IMR-90 (cell line): ENCODE measurements at regions not wholly inside any gene's neighbourhood (a gene's known extent, or its start where the extent isn't known, plus 50 kb on each side); places are given as distances from the start of the nearest gene placed in this dataset.

Experiments used
- ATAC-seq: fragments of 200-7000 bp; cut with Tn5 transposase; 2 replicates; pipeline ENCODE4 v1.9.1; 2020; ENCODE audit warnings: low read depth, mild to moderate bottlenecking, moderate library complexity
- BruUV-seq: library from RNA; stranded (reverse); fragments of 400-500 nt; replicated peaks from 2 replicates; lab custom pipeline; 2021; lab: Mats Ljungman, UMichigan
- CTCF ChIA-PET: fragments of 300-600 bp; formaldehyde crosslinking; extraction: SDS; loops from one replicate; lab custom pipeline; 2021; ENCODE audit warnings: antibody characterized with exemption; lab: Yijun Ruan, JAX
- POLR2A ChIA-PET: fragments of 300-600 bp; sonication (Branson Sonifier 250); formaldehyde crosslinking; loops from one replicate; lab custom pipeline; 2022; ENCODE audit warnings: antibody characterized with exemption; ENCODE audit not compliant: unreplicated experiment; lab: Charles Lee
- DNase-seq: peaks from one replicate; pipeline ENCODE4 v3.0.0; 2013
- H2AFZ ChIP-seq: replicated peaks from 2 replicates; pipeline ENCODE3; 2013; ENCODE audit warnings: low read length, mild to moderate bottlenecking; ENCODE audit not compliant: poor library complexity
- H2AK5ac ChIP-seq: 2 replicates; pipeline ENCODE4 v1.6.1; 2013; ENCODE audit warnings: low read depth, low read length, inconsistent platforms
- H2AK9ac ChIP-seq: replicated peaks from 2 replicates; pipeline ENCODE3; 2013; ENCODE audit warnings: mild to moderate bottlenecking, low read depth, low read length, moderate library complexity; ENCODE audit not compliant: poor library complexity
- H2BK120ac ChIP-seq: 2 replicates; pipeline ENCODE4 v1.6.1; 2013; ENCODE audit warnings: low read depth, low read length, inconsistent platforms
- H2BK15ac ChIP-seq: 3 replicates; pipeline ENCODE4 v1.6.1; 2013; ENCODE audit warnings: low read depth, low read length, inconsistent platforms
- H2BK20ac ChIP-seq: 2 replicates; pipeline ENCODE4 v1.6.1; 2013; ENCODE audit warnings: low read depth, mild to moderate bottlenecking, inconsistent platforms, low read length, moderate library complexity
- H2BK5ac ChIP-seq: 2 replicates; pipeline ENCODE4 v1.6.1; 2013; ENCODE audit warnings: mild to moderate bottlenecking, low read depth, low read length, inconsistent platforms; ENCODE audit not compliant: poor library complexity, severe bottlenecking
- H3K14ac ChIP-seq: replicated peaks from 2 replicates; pipeline ENCODE4 v1.6.1; 2013; ENCODE audit warnings: low read depth, low read length, inconsistent platforms
- H3K18ac ChIP-seq: 2 replicates; pipeline ENCODE4 v1.6.1; 2013; ENCODE audit warnings: low read depth, low read length, control low read depth
- H3K23ac ChIP-seq: 2 replicates; pipeline ENCODE4 v1.6.1; 2013; ENCODE audit warnings: low read depth, low read length, inconsistent platforms
- H3K27ac ChIP-seq: 2 replicates; pipeline ENCODE4 v1.5.1; 2013; ENCODE audit warnings: mild to moderate bottlenecking, control low read depth, low read length; ENCODE audit not compliant: insufficient read depth
- H3K27me3 ChIP-seq: 2 replicates; pipeline ENCODE4 v1.6.1; 2013; ENCODE audit warnings: low read length; ENCODE audit not compliant: control insufficient read depth, insufficient read depth
- H3K36me3 ChIP-seq: 2 replicates; pipeline ENCODE4 v1.6.1; 2013; ENCODE audit warnings: low read length, mixed read lengths; ENCODE audit not compliant: control insufficient read depth, insufficient read depth
- H3K4ac ChIP-seq: 2 replicates; pipeline ENCODE4 v1.6.1; 2013; ENCODE audit warnings: low read depth, low read length, inconsistent platforms
- H3K4me1 ChIP-seq: 2 replicates; pipeline ENCODE4 v1.6.1; 2013; ENCODE audit warnings: low read length, mixed read lengths; ENCODE audit not compliant: control insufficient read depth, insufficient read depth
- H3K4me2 ChIP-seq: 2 replicates; pipeline ENCODE4 v1.6.1; 2013; ENCODE audit warnings: low read depth, mild to moderate bottlenecking, control low read depth, low read length, moderate library complexity
- H3K4me3 ChIP-seq: 2 replicates; pipeline ENCODE4 v1.5.1; 2013; ENCODE audit warnings: low read depth, mild to moderate bottlenecking, control low read depth, low read length, moderate library complexity; ENCODE audit not compliant: insufficient read depth
- H3K56ac ChIP-seq: 2 replicates; pipeline ENCODE4 v1.6.1; 2013; ENCODE audit warnings: low read length, inconsistent platforms; ENCODE audit not compliant: insufficient read depth; ENCODE audit errors: extremely low read depth
- H3K79me1 ChIP-seq, 2 experiments: 2 replicates each; pipeline ENCODE4 v1.6.1; 2013; ENCODE audit warnings: low read length in 2 of 2, inconsistent platforms in 1 of 2, low read depth in 1 of 2
- H3K9ac ChIP-seq: 2 replicates; pipeline ENCODE4 v1.6.1; 2013; ENCODE audit warnings: low read depth, low read length, control low read depth
- H3K9me1 ChIP-seq: 2 replicates; pipeline ENCODE4 v1.6.1; 2013; ENCODE audit warnings: low read length, inconsistent platforms; ENCODE audit not compliant: insufficient read depth
- H3K9me3 ChIP-seq: 2 replicates; pipeline ENCODE4 v1.6.1; 2013; ENCODE audit warnings: low read length; ENCODE audit not compliant: control insufficient read depth, insufficient read depth
- H4K20me1 ChIP-seq: 2 replicates; pipeline ENCODE4 v1.6.1; 2013; ENCODE audit warnings: low read length, inconsistent platforms; ENCODE audit not compliant: insufficient read depth
- H4K5ac ChIP-seq: 2 replicates; pipeline ENCODE4 v1.6.1; 2013; ENCODE audit warnings: mild to moderate bottlenecking, low read depth, low read length, control low read depth
- H4K8ac ChIP-seq, 2 experiments: 2 replicates each; pipeline ENCODE4 v1.6.1; 2013; ENCODE audit warnings: low read depth in 2 of 2, low read length in 2 of 2, control low read depth in 1 of 2, inconsistent platforms in 1 of 2
- H4K91ac ChIP-seq: 2 replicates; pipeline ENCODE4 v1.6.1; 2013; ENCODE audit warnings: low read depth, low read length, inconsistent platforms; ENCODE audit not compliant: insufficient read depth
- BHLHE40 ChIP-seq: fragments of 150-350 bp; IDR thresholded peaks from 2 replicates; pipeline ENCODE4 v1.6.1; 2016; ENCODE audit warnings: mild to moderate bottlenecking, low read depth, low read length
- CEBPB ChIP-seq: IDR thresholded peaks from 2 replicates; pipeline ENCODE4 v1.6.1; 2012; ENCODE audit warnings: low read depth, low read length, improper control_type of control experiment
- CHD1 ChIP-seq: IDR thresholded peaks from 2 replicates; pipeline ENCODE4 v1.6.1; 2012; ENCODE audit warnings: low read depth, low read length, improper control_type of control experiment
- ELK1 ChIP-seq: fragments of 150-350 bp; IDR thresholded peaks from 2 replicates; pipeline ENCODE4 v1.6.1; 2016; ENCODE audit warnings: low read depth, mild to moderate bottlenecking, low read length, moderate library complexity, borderline replicate concordance
- FOS ChIP-seq: fragments of 150-350 bp; IDR thresholded peaks from 2 replicates; pipeline ENCODE4 v1.6.1; 2016; ENCODE audit warnings: low read depth, low read length
- MAFK ChIP-seq: IDR thresholded peaks from 2 replicates; pipeline ENCODE4 v1.6.1; 2012; ENCODE audit warnings: low read depth, low read length, improper control_type of control experiment
- MAZ ChIP-seq: IDR thresholded peaks from 2 replicates; pipeline ENCODE4 v1.6.1; 2012; ENCODE audit warnings: low read depth, mild to moderate bottlenecking, low read length, improper control_type of control experiment, moderate library complexity, borderline replicate concordance
- MXI1 ChIP-seq: IDR thresholded peaks from 2 replicates; pipeline ENCODE4 v1.6.1; 2012; ENCODE audit warnings: low read depth, mild to moderate bottlenecking, low read length, moderate library complexity, borderline replicate concordance
- NFE2L2 ChIP-seq: fragments of 150-350 bp; IDR thresholded peaks from 2 replicates; pipeline ENCODE4 v1.6.1; 2016; ENCODE audit warnings: low read depth, mild to moderate bottlenecking, low read length
- POLR2A ChIP-seq: IDR thresholded peaks from 2 replicates; pipeline ENCODE4 v1.6.1; 2012; ENCODE audit warnings: mild to moderate bottlenecking, low read depth, low read length
- RAD21 ChIP-seq: IDR thresholded peaks from 2 replicates; pipeline ENCODE4 v1.6.1; 2012; ENCODE audit warnings: low read length, improper control_type of control experiment
- RCOR1 ChIP-seq: IDR thresholded peaks from 2 replicates; pipeline ENCODE4 v1.6.1; 2012; ENCODE audit warnings: mild to moderate bottlenecking, low read length, improper control_type of control experiment; ENCODE audit not compliant: insufficient replicate concordance
- RFX5 ChIP-seq: IDR thresholded peaks from 2 replicates; pipeline ENCODE4 v1.8.0; 2012; ENCODE audit warnings: low read depth, mild to moderate bottlenecking, low read length, moderate library complexity
- SMC3 ChIP-seq: fragments of 150-350 bp; IDR thresholded peaks from 2 replicates; pipeline ENCODE4 v1.6.1; 2016; ENCODE audit warnings: low read depth, mild to moderate bottlenecking, antibody characterized with exemption, low read length, moderate library complexity
- USF2 ChIP-seq: fragments of 150-350 bp; IDR thresholded peaks from 2 replicates; pipeline ENCODE4 v1.6.1; 2017; ENCODE audit warnings: mild to moderate bottlenecking, antibody characterized with exemption, low read length, low read depth
- WGBS, 2 experiments: methylation state at CpG; one replicate each; pipeline versions ENCODE4 v1.1.5 to v1.1.7; 2013; ENCODE audit warnings: missing lambda C conversion rate in 2 of 2; ENCODE audit not compliant: insufficient read length in 1 of 2; ENCODE audit errors: extremely low coverage in 2 of 2; 5-methylcytosine and 5-hydroxymethylcytosine counted together
- dilution Hi-C: fragments of 300-500 bp; cut with HindIII; formaldehyde crosslinking; loops from one replicate; pipeline ENCODE4 v1.14.3; 2018; ENCODE audit warnings: low sequenced_read_pairs; ENCODE audit not compliant: unreplicated experiment
- in situ Hi-C: fragments of 300-500 bp; cut with MboI; formaldehyde crosslinking; loops from 3 replicates; pipeline ENCODE4 v1.14.3; 2019; ENCODE audit warnings: low sequenced_read_pairs, inconsistent platforms, mixed read lengths
- intact Hi-C: fragments of 100-400 bp; cut with micrococcal nuclease; formaldehyde crosslinking; loops from 2 replicates; pipeline ENCODE4 v1.10.0; 2022
- TF ChIP-seq, protein P1 (sequence below): conservative IDR thresholded peaks from 2 replicates; pipeline ENCODE4 v1.5.1; 2012; ENCODE audit warnings: mild to moderate bottlenecking, low read depth, low read length, improper control_type of control experiment

- in situ Hi-C loops, result no loop called here
- dilution Hi-C loops, result no loop called here
Observed at GRCh38 chr4:141415651-141416050, 195.0 kb downstream of the ZNF330 start.

More at GRCh38 chr4:141415651-141416050, 195.0 kb downstream of the ZNF330 start:
- H3K14ac ChIP-seq, result no peak overlapping the region
- peak; percentile 31 for ATAC-seq
- H2AK5ac ChIP-seq, result no peak overlapping the region
- no TSS peak for BruUV-seq
- CTCF ChIA-PET, result interaction anchor here (0.6 kb wide), 1 partner anchor 178 kb away, joined by 3 read pairs; no protein-coding TSS in a partner anchor
- H3K4me1 ChIP-seq, result peaks cover 15% of the 10 kb centered on the region
- peak overlapping the region in 1 of 2 experiments; percentile 29; a peak in 1 of 4 replicates for H4K8ac ChIP-seq
- H3K27me3 ChIP-seq, result no peaks in the 10 kb centered on the region
- H3K4ac ChIP-seq, result no peak overlapping the region
- intact Hi-C loops, result no loop called here
- H3K79me1 ChIP-seq, result no peaks in the 10 kb centered on the region
- H3K4me2 ChIP-seq, result no peak overlapping the region; the same call in 1 of the 2 replicates
- H2AFZ ChIP-seq, result no peak overlapping the region
- H3K27ac ChIP-seq, result no peak overlapping the region
- H3K9me3 ChIP-seq, result no peaks in the 10 kb centered on the region
- no peak overlapping the region for H3K23ac ChIP-seq
- no CpG with 5 or more reads among the region's 2 CpGs for WGBS, 2 experiments
- H2BK120ac ChIP-seq, result 0 out of 2 replicates have a peak overlapping the region, but pooled peaks have one; percentile 11
- no peaks in the 10 kb centered on the region for H3K9me1 ChIP-seq
- no peak overlapping the region for H3K4me3 ChIP-seq
- H4K5ac ChIP-seq, result no peak overlapping the region
- H3K18ac ChIP-seq, result peak overlapping the region; percentile 60; the same call in 1 of the 2 replicates
- H3K9ac ChIP-seq, result no peak overlapping the region
- no peak overlapping the region for H3K56ac ChIP-seq
- POLR2A ChIA-PET, result no interaction called here
- H4K91ac ChIP-seq, result no peak overlapping the region
- H2BK20ac ChIP-seq, result peak overlapping the region; percentile 50; the same call in 1 of the 2 replicates
- DNase-seq, result peak; percentile 29
- TF ChIP-seq USF2 (no peak), BHLHE40 (no peak), RAD21 (no peak), RCOR1 (no peak), NFE2L2 (no peak), CHD1 (no peak), MAFK (no peak), MAZ (no peak), MXI1 (no peak), ELK1 (no peak), RFX5 (no peak), CEBPB (no peak), POLR2A (no peak), SMC3 (no peak), FOS (no peak)
- TF ChIP-seq, protein P1, sequence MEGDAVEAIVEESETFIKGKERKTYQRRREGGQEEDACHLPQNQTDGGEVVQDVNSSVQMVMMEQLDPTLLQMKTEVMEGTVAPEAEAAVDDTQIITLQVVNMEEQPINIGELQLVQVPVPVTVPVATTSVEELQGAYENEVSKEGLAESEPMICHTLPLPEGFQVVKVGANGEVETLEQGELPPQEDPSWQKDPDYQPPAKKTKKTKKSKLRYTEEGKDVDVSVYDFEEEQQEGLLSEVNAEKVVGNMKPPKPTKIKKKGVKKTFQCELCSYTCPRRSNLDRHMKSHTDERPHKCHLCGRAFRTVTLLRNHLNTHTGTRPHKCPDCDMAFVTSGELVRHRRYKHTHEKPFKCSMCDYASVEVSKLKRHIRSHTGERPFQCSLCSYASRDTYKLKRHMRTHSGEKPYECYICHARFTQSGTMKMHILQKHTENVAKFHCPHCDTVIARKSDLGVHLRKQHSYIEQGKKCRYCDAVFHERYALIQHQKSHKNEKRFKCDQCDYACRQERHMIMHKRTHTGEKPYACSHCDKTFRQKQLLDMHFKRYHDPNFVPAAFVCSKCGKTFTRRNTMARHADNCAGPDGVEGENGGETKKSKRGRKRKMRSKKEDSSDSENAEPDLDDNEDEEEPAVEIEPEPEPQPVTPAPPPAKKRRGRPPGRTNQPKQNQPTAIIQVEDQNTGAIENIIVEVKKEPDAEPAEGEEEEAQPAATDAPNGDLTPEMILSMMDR, result no peak
- H2BK15ac ChIP-seq, result no peak overlapping the region
- H2AK9ac ChIP-seq, result no peak overlapping the region
- no peaks in the 10 kb centered on the region for H3K36me3 ChIP-seq
- H4K20me1 ChIP-seq, result no peaks in the 10 kb centered on the region
- H2BK5ac ChIP-seq, result peak overlapping the region; percentile 63
